ENCODE measurements at regions not wholly inside any gene's neighbourhood (a gene's known extent, or its start where the extent isn't known, plus 50 kb on each side); places are given as distances from the start of the nearest gene placed in this dataset.

- no peak for TF ChIP-seq CTCF (conservative IDR thresholded peaks at IDR 0.05)
- no peak overlapping the region for H3K27ac ChIP-seq
Observed at GRCh38 chr2:42922293-42922692, 129.9 kb upstream of the HAAO start.

GRCh38 chr2:42921721-42922120 is 129.3 kb upstream of the HAAO start:
- TF ChIP-seq CTCF (conservative IDR thresholded peaks at IDR 0.05), result no peak

DNA sequence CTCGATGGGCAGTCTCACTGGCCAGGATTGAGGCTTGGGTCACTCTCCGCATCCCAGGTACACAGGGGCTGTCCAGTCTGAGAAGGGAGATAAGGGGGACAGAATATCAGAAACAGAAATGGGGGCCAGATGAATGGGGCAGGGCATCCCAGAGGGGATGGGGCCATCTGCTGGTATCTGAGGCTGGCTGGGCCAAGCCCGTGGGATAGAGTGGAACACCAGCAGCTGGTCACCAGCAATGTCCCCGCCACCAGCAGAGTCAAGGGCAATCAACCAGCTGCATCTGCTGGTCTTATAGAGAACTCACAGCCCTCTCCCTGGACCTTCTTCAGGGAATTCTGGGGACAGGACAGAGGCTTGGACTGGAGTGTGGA is 128.8 kb upstream of the HAAO start:
- H3K27ac ChIP-seq, result no peak overlapping the region
- TF ChIP-seq CTCF (conservative IDR thresholded peaks at IDR 0.05), result no peak

More at GRCh38 chr2:42921721-42922120, 129.3 kb upstream of the HAAO start:
- H3K27ac ChIP-seq, result no peak overlapping the region

DNA sequence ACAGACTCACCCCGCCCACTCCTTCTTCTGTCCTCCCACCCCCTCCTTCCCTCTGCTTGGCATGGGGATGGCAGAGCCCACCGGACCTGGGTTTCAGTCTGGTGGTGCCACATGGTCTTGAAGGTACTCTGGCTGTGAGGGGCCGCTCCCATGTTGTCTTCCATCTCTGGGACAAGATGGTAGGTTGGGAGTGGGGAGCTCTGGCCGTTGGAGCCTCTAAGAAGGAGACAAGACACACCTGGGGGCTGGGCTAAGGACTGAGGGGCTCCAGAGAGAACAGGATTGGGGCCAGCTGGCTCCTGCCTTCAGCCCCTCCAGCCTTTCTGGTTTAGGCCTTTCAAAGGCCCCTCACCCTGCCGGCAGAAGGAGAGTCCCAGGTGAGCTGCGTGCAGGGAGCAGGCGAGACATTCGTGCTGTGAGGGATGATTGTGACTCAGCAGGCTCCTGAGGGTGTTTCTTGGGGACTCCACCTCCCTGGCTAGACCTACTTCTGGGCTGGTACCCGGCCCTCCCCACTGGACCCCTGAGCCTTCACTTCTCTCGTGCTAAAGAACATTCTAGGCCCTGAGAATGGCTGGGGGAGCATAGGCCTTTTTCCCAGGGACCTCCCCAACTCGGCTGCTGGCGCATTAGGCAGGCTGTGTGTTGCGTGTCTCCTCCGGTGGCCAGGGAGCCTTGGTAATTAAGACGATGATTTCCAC is 128.2 kb upstream of the HAAO start:
- TF ChIP-seq CTCF (conservative IDR thresholded peaks at IDR 0.05), result no peak
- H3K27ac ChIP-seq, result no peak overlapping the region

GRCh38 chr2:42918671-42919318 is 126.4 kb upstream of the HAAO start:
- no peak overlapping the region for H3K27ac ChIP-seq

DNA sequence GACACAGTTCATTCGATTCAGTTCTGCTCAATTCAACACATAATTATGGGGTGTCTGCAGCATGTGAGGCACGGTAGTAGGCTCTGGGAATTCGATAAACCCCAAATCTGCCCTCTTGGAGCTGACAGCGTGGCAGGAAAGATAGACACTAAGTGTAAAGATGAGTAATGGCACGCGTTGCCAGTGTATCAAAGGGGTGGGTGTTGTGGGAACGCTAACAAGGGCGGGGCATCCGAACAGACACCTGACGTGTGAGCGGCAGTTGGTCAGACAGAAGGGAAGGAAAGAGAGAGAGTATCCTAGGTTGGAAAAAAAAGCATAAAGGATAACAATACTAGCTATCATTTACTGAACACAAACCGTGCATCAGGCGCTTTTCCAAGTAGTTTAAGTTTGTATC is 125.7 kb upstream of the HAAO start:
- TF ChIP-seq CTCF (conservative IDR thresholded peaks at IDR 0.05), result no peak
- no peak overlapping the region for H3K27ac ChIP-seq

More at GRCh38 chr2:42918671-42919318, 126.4 kb upstream of the HAAO start:
- no peak for TF ChIP-seq CTCF (conservative IDR thresholded peaks at IDR 0.05)

- no peak overlapping the region for H3K27ac ChIP-seq
- TF ChIP-seq CTCF (conservative IDR thresholded peaks at IDR 0.05), result no peak
Observed at GRCh38 chr2:42917425-42917927, 125.1 kb upstream of the HAAO start.

Data from VCaP (cell line).